Activated CD8-positive, alpha-beta T cell treated with anti-CD3 and anti-CD28 coated beads, Interleukin-2, amount 10 ng/mL, durations not matched to agents 7 days and 5 days (primary cell): ENCODE measurements at regions not wholly inside any gene's neighbourhood (a gene's known extent, or its start where the extent isn't known, plus 50 kb on each side); places are given as distances from the start of the nearest gene placed in this dataset.

Source experiments
- ATAC-seq: fragments of 150-1000 bp; cut with Tn5 transposase; one replicate; pipeline ENCODE4 v1.10.0; 2021; ENCODE audit warnings: moderate library complexity
- CTCF ChIA-PET: fragments of 350-600 bp; sonication (Branson Sonifier 250); formaldehyde crosslinking; loops from one replicate; lab custom pipeline; 2021; ENCODE audit warnings: antibody characterized with exemption; lab: Charles Lee
- POLR2A ChIA-PET: fragments of 350-600 bp; sonication (Branson Sonifier 250); formaldehyde crosslinking; loops from one replicate; lab custom pipeline; 2021; ENCODE audit warnings: antibody characterized with exemption; lab: Charles Lee
- DNase-seq: peaks from one replicate; pipeline ENCODE4 v3.0.0-alpha.2; 2020
- H3K27ac Mint-ChIP-seq: one replicate; pipeline ENCODE4 v1.8.0; 2021; ENCODE audit warnings: mild to moderate bottlenecking, mixed read lengths
- H3K27me3 Mint-ChIP-seq: one replicate; pipeline ENCODE4 v1.8.0; 2021; ENCODE audit warnings: low read depth, mixed read lengths
- H3K36me3 Mint-ChIP-seq: one replicate; pipeline ENCODE4 v1.8.0; 2021; ENCODE audit warnings: low read depth, mixed read lengths
- H3K4me1 Mint-ChIP-seq: one replicate; pipeline ENCODE4 v1.8.0; 2021; ENCODE audit warnings: low read depth, mixed read lengths
- H3K4me3 Mint-ChIP-seq: one replicate; pipeline ENCODE4 v1.8.0; 2021; ENCODE audit warnings: mild to moderate bottlenecking, mixed read lengths
- H3K9me3 Mint-ChIP-seq: one replicate; pipeline ENCODE4 v1.8.0; 2022; ENCODE audit warnings: mixed read lengths; ENCODE audit not compliant: insufficient read depth

DNA sequence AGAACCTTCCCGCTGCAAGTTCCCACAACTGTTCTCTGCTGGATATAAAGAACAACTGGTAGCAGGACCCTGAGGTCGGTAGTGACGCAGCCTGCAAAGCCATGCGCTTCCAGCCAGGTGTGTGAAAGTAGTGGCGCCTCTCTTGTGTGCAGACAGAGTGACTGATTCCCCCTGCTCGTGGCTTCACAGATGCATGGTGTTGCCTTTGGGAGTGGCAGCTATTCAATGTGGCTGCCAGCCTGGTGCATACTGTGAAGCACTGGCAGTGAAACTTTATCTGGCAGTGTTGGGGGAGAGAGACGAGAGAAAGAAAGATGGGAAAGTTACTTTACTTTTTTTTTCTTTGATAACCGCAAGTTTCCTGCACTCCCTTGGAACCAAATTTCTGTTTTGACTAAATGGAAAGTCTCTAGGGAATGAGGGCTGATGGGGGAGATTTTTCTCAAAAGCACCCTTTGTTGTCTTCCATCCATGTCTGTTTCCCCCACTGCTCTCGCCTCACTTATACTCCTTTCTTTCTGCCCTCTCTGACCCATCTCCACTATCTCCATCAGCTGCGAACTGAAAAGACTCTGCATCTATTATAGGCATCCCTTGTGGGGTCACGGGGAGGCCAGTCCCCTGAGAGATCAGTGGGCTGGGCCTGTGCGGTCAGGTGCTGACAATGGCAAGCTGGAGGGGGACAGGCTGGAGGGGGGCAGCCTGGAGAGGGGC, 90.0 kb upstream of the TNP1 start:
- H3K36me3 Mint-ChIP-seq = no peaks in the 10 kb centered on the region
- ATAC-seq = no peak
- CTCF ChIA-PET = no interaction called here
- peaks cover 32% of the 10 kb centered on the region for H3K27me3 Mint-ChIP-seq
- H3K27ac Mint-ChIP-seq = no peak overlapping the region
- POLR2A ChIA-PET = no interaction called here
- H3K9me3 Mint-ChIP-seq = peaks cover 4% of the 10 kb centered on the region
- H3K4me1 Mint-ChIP-seq = peaks cover 8% of the 10 kb centered on the region
- no peak overlapping the region for H3K4me3 Mint-ChIP-seq
- DNase-seq = no peak

DNA sequence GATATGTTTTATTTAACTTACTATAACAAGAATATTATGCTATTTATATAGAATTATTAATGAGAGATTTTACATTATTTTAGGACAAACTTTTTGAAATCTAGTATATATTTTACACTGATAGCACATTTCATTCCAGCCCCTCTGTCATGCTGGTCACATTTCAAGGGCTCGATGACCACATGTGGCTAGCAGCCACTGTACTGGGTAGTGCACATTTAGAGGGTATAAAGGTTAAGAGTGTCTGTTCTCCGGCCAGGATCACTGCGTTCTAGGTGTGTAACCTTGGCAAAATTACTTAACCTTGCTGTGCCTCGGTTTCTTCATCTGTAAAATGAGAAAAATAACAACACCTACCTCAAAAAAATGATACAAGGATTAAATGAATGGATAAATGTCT, 87.2 kb upstream of the TNP1 start:
- Mint-ChIP-seq H3K27ac (no peak overlapping the region), H3K9me3 (no peaks in the 10 kb centered on the region), H3K4me1 (peaks cover 8% of the 10 kb centered on the region), H3K4me3 (no peak overlapping the region), H3K27me3 (peaks cover 15% of the 10 kb centered on the region), H3K36me3 (no peaks in the 10 kb centered on the region)
- POLR2A ChIA-PET = no interaction called here
- CTCF ChIA-PET = no interaction called here
- ATAC-seq (no peak), DNase-seq (no peak)

DNA sequence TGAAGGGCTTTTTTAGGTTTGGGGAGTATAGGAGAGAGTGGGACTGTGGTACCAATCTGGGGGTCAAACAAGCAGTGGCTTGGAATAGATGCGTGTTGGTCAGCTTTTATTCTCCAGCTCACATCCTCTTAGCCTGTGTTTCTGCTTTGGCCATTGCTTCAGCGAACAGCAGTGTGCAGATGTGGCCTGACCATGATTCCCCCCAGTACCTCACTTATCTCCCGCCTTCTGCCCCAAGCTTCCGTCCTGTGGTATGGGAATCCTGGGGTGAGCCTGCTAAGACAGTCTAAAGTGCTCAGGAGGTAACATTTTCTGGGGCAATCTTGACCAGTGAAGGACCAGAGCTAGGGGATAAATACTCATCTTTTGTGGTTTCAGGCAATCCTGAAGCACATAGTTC, 84.9 kb upstream of the TNP1 start:
- peaks cover 20% of the 10 kb centered on the region for H3K27me3 Mint-ChIP-seq
- no peak for ATAC-seq
- ChIA-PET POLR2A (interaction anchor here (0.6 kb wide), 1 partner anchor 61 kb away, joined by 3 read pairs; no protein-coding TSS in a partner anchor), CTCF (no interaction called here)
- no peaks in the 10 kb centered on the region for H3K9me3 Mint-ChIP-seq
- no peaks in the 10 kb centered on the region for H3K36me3 Mint-ChIP-seq
- peaks cover 3% of the 10 kb centered on the region for H3K4me1 Mint-ChIP-seq
- no peak overlapping the region for H3K27ac Mint-ChIP-seq
- DNase-seq = no peak
- no peak overlapping the region for H3K4me3 Mint-ChIP-seq

DNA sequence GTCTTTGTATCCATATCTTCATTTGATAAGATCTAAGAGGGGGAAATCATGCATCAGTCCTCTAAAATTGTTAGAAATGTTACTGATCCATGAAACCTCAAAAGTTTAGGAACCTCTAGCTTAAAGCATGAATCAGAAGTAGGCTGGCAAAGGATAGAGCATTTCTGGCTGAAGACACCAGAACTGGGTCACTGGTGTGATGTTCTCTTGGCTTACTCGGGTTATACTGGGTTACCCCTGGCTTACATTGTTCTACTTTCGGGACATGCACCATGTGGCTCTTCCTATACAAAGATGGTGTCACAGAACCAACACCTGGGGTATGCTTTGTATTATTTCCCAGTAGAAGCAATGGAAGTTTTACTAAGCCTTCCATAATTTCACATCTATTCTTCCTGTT, 83.2 kb upstream of the TNP1 start:
- Mint-ChIP-seq H3K27me3 (peaks cover 24% of the 10 kb centered on the region), H3K36me3 (no peaks in the 10 kb centered on the region), H3K9me3 (no peaks in the 10 kb centered on the region), H3K4me1 (no peaks in the 10 kb centered on the region), H3K4me3 (no peak overlapping the region), H3K27ac (no peak overlapping the region)
- ChIA-PET POLR2A (no interaction called here), CTCF (no interaction called here)
- ATAC-seq (no peak), DNase-seq (no peak)

DNA sequence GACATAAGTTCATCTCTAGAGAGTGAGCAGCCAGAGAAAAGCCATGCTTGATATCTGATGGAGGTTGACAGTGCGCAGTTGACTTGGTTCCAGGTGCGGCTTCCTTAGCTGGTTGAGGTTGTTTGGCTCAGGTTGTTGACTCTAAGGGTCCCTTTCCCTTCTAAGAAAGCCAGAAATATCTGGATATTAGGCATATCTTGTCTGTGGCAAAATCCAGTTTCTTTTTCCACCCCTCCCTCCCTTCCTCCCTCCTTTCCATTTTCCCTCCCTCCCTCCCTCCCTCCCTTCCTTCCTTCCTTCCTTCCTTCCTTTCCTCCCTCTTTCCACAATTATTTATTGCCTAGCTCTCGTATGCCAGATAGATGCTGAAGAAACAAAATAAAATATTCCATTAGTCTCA, 82.6 kb upstream of the TNP1 start:
- CTCF ChIA-PET = no interaction called here
- H3K36me3 Mint-ChIP-seq = no peaks in the 10 kb centered on the region
- POLR2A ChIA-PET = no interaction called here

DNA sequence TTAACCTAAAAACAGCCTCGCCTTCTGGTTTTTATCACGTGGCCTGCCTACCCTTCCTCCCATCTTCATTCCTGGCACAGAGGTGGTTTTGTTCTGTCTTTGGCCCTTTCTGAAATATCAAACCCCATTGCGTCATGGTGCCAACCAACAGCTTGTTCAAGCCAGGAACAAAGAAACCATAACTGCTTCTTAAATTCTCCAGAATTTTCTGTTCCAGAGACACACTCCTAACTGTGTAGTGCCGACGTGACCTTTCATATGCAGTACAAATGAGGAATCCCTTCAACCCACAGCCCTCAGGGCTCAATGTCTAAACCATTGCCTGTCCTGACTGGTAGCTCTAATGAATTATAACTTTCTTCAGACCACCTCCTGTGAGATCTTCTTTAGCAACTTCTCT, 82.2 kb upstream of the TNP1 start:
- H3K36me3 Mint-ChIP-seq = no peaks in the 10 kb centered on the region
- peaks cover 28% of the 10 kb centered on the region for H3K27me3 Mint-ChIP-seq
- no peak overlapping the region for H3K4me3 Mint-ChIP-seq
- H3K9me3 Mint-ChIP-seq = no peaks in the 10 kb centered on the region
- ChIA-PET POLR2A (no interaction called here), CTCF (no interaction called here)
- H3K27ac Mint-ChIP-seq = no peak overlapping the region
- DNase-seq = no peak
- no peak for ATAC-seq
- H3K4me1 Mint-ChIP-seq = no peaks in the 10 kb centered on the region

More for the DNA sequence above, 82.6 kb upstream of the TNP1 start:
- H3K4me3 Mint-ChIP-seq = no peak overlapping the region
- H3K4me1 Mint-ChIP-seq = no peaks in the 10 kb centered on the region
- H3K27me3 Mint-ChIP-seq = peaks cover 26% of the 10 kb centered on the region
- no peaks in the 10 kb centered on the region for H3K9me3 Mint-ChIP-seq
- ATAC-seq (no peak), DNase-seq (no peak)
- no peak overlapping the region for H3K27ac Mint-ChIP-seq

DNA sequence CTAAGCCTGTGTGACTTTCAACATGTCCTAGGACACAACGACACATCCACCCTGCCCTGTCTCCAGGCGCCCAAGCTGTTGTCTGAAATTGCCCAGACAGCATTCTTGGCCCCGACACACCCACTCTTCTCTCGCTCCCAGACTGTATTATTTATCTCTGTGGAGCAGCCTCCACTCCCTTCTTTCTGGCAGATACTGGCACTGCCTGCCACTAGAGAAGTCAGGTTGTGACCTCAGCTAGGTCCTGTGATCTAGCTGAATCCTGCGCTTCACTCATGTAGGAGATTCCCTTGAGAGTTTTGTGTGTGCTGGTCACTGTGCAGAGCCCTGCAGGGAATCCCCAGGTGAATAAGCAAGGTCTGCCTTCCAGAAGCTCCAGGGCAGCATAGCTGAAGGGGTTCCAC, 77.1 kb upstream of the TNP1 start:
- DNase-seq = no peak
- POLR2A ChIA-PET = interaction anchor here (0.7 kb wide), 1 partner anchor 279 kb away, joined by 3 read pairs; no protein-coding TSS in a partner anchor
- Mint-ChIP-seq H3K4me1 (no peaks in the 10 kb centered on the region), H3K36me3 (no peaks in the 10 kb centered on the region), H3K9me3 (no peaks in the 10 kb centered on the region), H3K27me3 (peaks cover 28% of the 10 kb centered on the region), H3K4me3 (no peak overlapping the region), H3K27ac (no peak overlapping the region)
- no peak for ATAC-seq
- CTCF ChIA-PET = no interaction called here

DNA sequence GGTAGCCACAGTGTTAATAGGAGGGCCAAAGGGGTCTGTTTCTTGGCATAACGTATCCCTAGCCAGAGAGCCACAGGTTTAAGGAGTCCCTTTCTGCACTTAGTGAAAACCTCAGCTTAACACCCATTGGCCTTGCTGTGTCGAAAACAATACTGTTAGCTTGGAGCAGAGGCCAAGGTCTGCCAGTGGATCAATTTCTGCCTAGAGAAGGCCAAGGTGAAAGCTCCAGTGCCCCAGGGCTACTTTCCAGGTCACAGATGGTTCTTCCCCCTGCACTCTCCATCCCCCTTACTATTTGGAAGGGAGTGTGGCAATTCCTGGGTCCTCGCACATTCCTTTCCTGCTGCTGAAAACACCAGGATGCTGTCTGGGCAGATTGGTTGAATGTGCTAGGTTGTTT, 74.8 kb upstream of the TNP1 start:
- H3K4me3 Mint-ChIP-seq = no peak overlapping the region
- H3K27ac Mint-ChIP-seq = no peak overlapping the region
- peaks cover 15% of the 10 kb centered on the region for H3K27me3 Mint-ChIP-seq
- no peaks in the 10 kb centered on the region for H3K4me1 Mint-ChIP-seq
- no peaks in the 10 kb centered on the region for H3K36me3 Mint-ChIP-seq
- no peak for DNase-seq
- ChIA-PET POLR2A (interaction anchor here (0.7 kb wide), 1 partner anchor 1093 kb away, joined by 3 read pairs; no protein-coding TSS in a partner anchor), CTCF (no interaction called here)
- ATAC-seq = no peak
- H3K9me3 Mint-ChIP-seq = no peaks in the 10 kb centered on the region

DNA sequence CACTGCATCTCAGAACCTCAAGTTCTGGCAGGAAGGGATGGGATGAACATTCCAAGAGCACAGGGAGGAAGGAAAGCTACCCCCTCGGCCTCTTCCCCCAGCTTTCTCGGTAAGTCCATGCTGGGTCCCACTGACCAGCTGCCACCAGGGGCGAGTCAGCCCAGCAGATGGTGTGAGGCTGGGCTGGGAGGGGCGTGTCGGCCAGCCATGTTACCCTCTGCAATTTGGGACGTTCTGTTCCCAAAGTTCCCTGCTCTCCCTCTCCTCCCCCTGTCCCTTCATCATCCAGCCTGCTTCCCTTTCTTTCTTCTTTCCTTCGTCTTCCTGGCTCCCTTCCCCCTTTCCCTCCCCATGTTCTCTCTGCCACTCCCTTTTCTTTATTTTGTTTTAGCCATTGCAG, 74.3 kb upstream of the TNP1 start:
- ChIA-PET CTCF (no interaction called here), POLR2A (no interaction called here)
- ATAC-seq (no peak), DNase-seq (no peak)
- H3K9me3 Mint-ChIP-seq = no peaks in the 10 kb centered on the region
- H3K4me1 Mint-ChIP-seq = no peaks in the 10 kb centered on the region
- peaks cover 15% of the 10 kb centered on the region for H3K27me3 Mint-ChIP-seq
- no peak overlapping the region for H3K27ac Mint-ChIP-seq
- H3K4me3 Mint-ChIP-seq = no peak overlapping the region
- no peaks in the 10 kb centered on the region for H3K36me3 Mint-ChIP-seq

DNA sequence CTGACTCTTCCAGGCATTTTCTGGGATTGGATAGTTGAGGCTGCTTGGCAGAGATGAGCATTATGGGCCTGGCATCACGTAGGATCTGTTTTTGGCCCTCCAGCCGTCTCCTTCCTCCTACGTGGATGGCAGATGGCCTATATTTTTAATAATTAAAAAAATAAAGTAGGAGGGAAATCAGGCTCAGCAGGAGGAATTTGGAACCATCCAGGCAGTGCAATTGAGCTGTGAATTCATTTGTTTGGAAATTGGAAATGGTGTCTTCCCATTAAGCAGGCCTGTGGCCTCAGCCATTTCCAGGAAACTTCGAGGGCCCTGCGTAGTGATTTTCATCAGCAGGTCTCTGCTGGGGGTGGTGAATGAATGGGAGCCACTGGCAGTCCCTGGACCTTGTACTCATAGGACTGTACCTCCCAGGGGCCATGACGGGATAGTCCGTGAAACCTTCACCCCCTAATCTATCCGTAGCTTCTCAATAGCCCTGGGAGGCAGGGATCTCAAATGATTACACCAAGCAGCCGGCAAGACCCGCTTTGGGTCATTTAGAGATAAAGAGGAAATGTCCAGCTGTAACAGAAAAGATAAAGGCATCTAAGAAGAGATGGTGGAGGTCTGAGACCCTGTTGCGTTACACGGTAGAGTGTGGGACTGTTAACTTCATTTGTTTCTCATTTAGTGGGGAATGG, 73.1 kb upstream of the TNP1 start:
- Mint-ChIP-seq H3K9me3 (no peaks in the 10 kb centered on the region), H3K27ac (no peak overlapping the region), H3K36me3 (no peaks in the 10 kb centered on the region), H3K4me1 (no peaks in the 10 kb centered on the region), H3K4me3 (no peak overlapping the region), H3K27me3 (peaks cover 8% of the 10 kb centered on the region)
- ATAC-seq (no peak), DNase-seq (no peak)
- ChIA-PET CTCF (no interaction called here), POLR2A (no interaction called here)

DNA sequence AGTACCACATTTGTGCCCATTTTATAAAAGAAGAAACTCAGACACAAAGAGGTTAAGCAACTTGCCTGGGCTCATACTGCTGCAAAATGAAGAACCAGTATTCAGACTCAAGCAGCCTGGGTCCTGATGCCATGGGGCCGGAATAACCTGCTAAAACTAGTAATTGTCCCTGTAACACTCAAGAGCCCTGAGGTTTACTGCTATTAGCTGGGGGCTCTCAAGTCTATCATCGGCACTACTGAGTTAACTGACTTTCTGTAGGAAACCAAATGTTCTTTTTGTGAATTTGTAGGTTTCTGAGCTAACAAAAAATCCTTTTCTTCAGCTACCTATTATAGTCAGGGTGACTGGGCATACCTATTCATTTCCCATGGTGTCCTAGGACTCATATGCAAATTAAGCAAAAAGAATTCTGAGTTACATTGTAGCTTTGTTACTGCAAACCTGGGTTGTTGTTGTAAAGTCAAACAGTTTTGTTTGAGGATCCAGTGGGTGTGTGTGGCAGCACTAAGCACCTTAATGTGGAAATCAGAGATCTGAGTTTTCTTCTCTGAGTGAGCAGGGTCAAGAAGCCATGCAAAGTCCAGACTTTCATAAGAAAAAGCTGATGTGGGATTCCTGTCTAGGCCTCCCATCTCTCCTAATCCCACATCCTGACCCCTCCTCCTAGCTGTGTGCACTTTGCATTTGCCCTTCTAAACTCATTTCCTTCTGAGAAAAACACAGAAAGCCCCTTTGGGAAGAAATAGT, 72.4 kb upstream of the TNP1 start:
- H3K36me3 Mint-ChIP-seq = no peaks in the 10 kb centered on the region
- no peak for DNase-seq
- ChIA-PET CTCF (no interaction called here), POLR2A (no interaction called here)
- H3K9me3 Mint-ChIP-seq = no peaks in the 10 kb centered on the region
- H3K27me3 Mint-ChIP-seq = peaks cover 13% of the 10 kb centered on the region
- H3K4me1 Mint-ChIP-seq = no peaks in the 10 kb centered on the region
- H3K27ac Mint-ChIP-seq = no peak overlapping the region
- ATAC-seq = no peak
- H3K4me3 Mint-ChIP-seq = no peak overlapping the region

DNA sequence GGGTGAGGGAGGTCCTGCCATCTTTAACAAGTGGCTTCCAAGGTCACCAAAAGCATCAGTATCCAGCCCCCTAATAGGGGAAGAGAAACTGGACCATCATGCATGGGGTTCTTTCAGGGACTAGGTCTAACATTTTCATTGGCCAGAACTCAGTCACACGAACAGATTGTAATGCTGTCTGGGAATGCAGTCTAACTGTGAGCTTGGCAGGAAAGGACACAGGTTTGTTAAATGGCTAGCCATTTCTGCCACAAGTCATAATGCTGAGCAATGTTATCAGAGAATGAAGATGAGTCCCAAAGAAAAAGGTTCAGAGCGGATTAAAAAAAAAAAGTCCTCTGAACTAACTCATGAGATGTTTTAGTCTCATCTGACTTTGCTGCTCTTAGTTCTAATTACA, 70.9 kb upstream of the TNP1 start:
- CTCF ChIA-PET = no interaction called here
- ATAC-seq = no peak
- H3K4me3 Mint-ChIP-seq = no peak overlapping the region
- H3K36me3 Mint-ChIP-seq = no peaks in the 10 kb centered on the region
- peaks cover 10% of the 10 kb centered on the region for H3K27me3 Mint-ChIP-seq
- no peak overlapping the region for H3K27ac Mint-ChIP-seq
- H3K9me3 Mint-ChIP-seq = no peaks in the 10 kb centered on the region
- no peak for DNase-seq
- H3K4me1 Mint-ChIP-seq = no peaks in the 10 kb centered on the region
- POLR2A ChIA-PET = no interaction called here
